Stimulated activated CD8-positive, alpha-beta memory T cell treated with anti-CD3 and anti-CD28 coated beads, Interleukin-12 subunit alpha, Interleukin-12 subunit beta, amount 100 ng/mL, for 24 hours (primary cell): ENCODE measurements at regions not wholly inside any gene's neighbourhood (a gene's known extent, or its start where the extent isn't known, plus 50 kb on each side); places are given as distances from the start of the nearest gene placed in this dataset.

ENCODE experiments used
- DNase-seq: peaks from one replicate; pipeline ENCODE4 v3.0.0-alpha.2; 2020; ENCODE audit errors: extremely low read depth

DNA sequence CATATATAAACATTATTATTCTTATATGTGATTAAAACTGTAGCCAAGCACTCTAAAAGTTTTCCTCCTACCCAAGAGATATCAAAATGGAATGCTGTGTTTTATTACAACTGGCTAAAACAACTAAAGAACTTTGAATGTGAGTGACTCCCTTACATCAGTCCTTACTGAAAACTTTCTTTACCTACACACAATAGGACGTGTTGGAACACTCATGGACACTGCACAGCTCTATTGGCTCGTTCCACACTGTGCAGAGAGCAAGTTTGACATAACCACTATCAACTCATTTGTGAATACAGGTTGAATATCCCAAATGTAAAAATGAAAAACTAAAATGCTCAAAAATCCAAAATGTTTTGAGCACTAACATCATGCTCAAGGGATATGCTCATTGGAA is 650.6 kb downstream of the SLC4A3 start:
- DNase-seq: no peak

- DNase-seq: no peak
Observed at GRCh38 chr2:220279372-220279771, 651.9 kb downstream of the SLC4A3 start.

- DNase-seq: no peak
Observed at GRCh38 chr2:220279840-220280239, 652.4 kb downstream of the SLC4A3 start.

- no peak for DNase-seq
Observed at GRCh38 chr2:220280736-220281135, 653.3 kb downstream of the SLC4A3 start.

DNA sequence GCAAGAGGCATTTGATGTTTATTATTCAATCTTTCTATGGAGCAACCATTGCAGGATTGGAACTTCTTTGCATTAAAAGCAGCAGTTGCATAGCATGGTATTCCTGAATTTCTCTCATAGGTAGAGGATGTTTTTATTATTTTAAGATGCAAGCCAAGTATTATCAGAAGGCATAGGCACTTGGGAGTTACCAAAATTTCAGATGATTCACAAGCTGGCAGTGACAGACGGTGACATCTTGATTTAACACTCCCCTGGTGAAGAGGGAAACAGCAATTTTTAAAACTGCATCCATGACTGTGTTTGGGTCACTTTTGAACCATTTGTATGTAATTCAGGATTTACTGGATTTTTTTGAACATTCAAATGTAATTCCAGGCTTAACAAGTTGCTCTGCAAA is 654.3 kb downstream of the SLC4A3 start:
- DNase-seq: no peak

DNA sequence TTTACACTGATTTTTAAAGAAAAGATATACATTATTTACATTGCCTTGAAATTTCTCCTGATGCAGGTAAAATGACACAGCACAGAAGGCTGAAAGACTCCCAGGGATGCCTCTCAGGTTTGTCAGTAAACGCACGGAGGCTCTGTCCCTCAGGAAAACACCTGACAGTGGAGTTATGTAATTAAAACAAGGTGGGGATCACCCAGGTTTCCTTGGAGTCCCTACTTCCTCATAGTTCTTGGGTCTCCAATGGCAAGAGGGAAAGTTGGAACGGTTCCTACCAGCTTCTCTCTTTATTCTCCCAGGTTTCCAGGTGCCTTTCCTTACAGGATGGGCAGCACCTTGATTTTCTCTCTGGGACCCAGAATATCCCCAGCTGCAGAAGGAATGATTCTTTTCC is 654.8 kb downstream of the SLC4A3 start:
- no peak for DNase-seq

GRCh38 chr2:220293966-220294365 is 666.5 kb downstream of the SLC4A3 start:
- no peak for DNase-seq

DNA sequence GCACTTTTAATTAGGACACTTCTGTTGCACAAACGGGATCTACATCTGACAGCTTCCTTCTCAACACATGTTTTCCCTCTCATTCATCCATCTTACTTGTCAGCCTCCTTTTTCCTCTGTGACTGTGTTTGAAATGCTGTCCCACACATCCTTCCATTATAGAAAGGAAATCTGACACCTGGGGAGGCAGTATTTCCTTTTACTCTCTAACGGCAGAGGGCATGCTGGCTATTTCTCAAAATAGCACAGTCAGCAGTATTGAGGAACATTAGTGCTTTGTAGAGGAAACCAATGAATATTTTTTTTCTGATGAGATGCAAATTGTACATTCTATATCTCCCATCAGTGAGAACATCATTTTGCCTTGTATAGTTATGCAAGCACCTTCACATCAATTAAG is 668.7 kb downstream of the SLC4A3 start:
- DNase-seq: no peak

- no peak for DNase-seq
Observed at GRCh38 chr2:220297093-220297492, 669.7 kb downstream of the SLC4A3 start.

- DNase-seq: no peak
Observed at GRCh38 chr2:220300806-220301205, 673.4 kb downstream of the SLC4A3 start.

DNA sequence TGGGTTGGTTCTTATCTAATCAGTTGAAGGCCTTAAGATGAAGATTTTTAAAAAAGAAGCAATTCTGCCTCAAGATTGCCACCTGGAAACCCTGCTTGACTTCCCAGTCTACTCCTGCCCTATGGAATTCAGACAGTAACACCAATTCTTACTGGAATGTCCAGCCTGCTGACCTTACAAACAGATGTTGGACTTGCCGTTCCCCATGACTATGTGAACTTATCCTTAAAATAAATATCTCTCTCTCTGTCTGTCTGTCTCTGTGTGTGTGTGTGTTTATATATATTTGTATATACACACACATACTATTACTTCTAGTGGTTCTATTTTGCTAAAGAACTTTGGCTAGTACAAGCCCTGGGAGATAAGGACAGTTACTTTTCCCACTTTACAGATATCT is 675.3 kb downstream of the SLC4A3 start:
- no peak for DNase-seq

- no peak for DNase-seq
Observed at GRCh38 chr2:220309215-220309614, 681.8 kb downstream of the SLC4A3 start.

DNA sequence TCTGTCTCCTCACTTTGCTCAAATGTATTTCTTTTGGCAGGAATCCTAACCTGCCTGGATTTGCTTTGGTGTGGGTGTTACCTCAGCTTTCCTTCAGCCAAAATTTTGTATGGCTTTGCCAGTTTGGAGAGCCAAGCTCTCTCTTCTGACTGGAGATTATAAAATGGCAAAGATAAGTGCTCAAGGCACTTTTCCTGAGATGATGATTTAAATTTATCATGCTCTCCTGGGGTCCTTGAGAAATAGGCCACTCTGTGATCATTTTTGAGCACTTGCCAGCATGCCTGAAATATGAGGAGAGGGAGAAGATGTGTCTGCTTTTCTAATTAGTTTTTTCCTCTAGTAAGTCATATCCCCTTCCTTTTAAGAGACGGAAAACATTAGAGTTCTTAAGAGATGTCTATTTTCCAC is 683.0 kb downstream of the SLC4A3 start:
- DNase-seq: no peak

DNA sequence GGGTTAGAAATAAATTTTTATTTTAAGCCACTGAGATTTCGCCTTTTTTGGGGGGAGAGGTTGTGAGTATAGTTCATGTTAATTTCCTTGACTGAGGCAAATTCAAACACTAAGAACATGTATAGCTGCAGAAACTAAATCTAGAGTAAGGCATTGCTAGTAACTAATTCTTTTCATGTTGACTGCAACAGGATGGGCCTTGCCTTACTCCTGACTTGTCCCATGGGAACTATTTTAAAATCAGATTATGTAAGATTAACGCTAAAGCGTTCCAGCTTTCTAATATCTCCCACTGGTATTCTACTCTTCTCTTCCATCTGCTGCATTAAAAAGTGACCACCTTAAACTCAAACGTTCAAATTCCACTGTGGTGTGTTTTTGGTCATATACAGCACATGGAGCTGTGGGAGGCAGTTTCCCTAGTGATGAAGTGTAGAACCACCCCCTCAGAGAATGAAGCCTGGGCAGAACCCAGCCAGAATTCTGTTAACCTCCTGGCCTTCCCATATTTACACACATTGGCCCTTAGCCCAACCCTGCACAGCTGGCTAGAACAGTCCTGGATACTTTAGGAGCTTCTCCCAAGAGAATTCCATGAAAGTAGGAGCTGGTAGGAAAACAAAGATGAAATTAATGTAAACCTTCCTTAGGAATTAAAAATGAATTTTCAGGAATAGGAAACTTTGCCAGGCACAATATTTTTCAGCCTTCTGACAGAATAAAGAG is 687.8 kb downstream of the SLC4A3 start:
- DNase-seq: no peak

DNA sequence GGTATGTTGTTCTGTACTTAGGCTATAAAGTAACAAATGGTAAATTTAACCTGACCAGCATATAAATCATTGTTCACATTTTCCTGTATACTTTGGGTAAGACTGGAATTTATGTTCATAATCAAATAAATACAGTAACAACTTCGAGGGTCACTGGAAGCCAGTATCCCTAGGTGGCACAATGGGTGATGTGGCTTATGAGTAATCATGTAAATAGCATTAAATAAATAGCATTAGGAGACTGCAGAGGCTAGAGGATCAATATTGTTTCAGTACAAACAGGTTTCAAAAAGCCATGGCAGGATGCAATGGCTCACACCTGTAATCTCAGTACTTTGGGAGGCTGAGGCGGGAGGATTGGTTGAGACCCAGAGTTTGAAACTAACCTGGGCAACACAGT is 690.6 kb downstream of the SLC4A3 start:
- DNase-seq: no peak

DNA sequence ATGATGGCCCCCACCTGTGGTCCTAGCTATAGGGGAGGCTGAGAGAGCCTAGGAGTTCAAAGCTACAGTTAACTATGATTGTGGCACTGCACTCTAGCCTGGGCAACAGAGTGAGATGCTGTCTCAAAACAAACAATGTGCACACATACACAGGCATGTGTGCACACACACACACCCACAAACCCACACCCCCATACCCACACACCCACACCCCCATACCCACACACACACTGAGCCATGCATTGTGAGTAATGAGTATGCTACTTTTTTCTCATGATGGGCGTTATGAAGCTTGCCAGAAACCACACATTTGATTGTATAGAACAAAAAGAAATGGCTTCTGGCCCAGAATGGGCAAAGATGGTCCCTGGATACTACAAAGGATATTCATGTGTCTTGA is 691.1 kb downstream of the SLC4A3 start:
- DNase-seq: no peak

DNA sequence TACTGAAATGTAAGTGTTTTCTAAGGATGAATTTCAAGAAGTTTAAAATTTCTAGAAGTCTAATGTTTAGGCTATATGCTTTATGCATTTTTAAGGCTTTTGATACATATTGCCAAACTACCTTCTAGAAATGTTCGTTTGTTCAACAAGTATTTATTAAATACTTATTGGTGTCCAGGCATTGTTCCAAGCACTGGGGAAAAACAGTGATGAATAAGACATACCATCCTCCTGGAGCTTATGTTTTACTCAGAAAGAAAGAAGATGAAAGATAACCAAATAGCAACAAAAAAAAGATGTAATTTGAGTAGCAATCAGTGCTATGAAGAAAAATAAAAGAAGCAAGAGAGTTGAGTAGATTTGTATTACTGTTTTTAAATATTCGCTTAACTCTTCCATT is 692.9 kb downstream of the SLC4A3 start:
- DNase-seq: no peak

GRCh38 chr2:220332886-220333285 is 705.5 kb downstream of the SLC4A3 start:
- no peak for DNase-seq

GRCh38 chr2:220334210-220334609 is 706.8 kb downstream of the SLC4A3 start:
- no peak for DNase-seq

DNA sequence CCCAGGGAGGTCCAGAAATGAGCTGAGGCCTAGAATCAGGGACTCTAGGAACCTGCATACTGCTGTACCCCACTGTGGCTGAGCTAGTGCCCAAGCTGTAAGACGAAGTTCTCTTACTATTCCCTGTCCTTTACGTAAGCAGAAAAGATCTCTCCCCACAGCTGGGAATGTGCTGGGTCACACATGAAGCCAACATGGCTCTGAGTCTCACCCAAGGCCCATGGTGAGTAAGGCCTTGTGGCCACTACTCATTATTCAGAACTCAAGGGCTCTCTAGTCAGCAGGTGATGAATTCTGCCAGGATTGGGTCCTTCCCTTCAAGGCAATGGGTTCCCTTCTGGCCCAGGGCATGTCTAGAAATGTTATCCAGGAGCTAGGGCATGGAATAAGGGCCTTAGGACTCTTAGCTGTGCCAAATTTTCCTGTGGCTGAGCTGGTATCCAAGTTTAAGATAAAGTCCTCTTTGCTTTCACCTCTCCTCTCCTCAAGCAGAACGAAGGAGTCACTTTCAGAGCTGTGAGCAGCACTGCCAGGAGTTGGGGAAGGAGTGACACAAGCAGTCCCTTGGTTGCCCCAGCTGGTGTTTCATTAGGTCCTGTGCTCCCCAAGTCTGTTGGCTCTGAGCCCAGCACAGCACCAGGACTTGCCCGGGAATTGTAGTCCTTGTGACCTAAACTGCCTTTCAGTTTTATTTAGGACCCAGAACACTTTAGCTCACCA is 707.6 kb downstream of the SLC4A3 start:
- DNase-seq: no peak

GRCh38 chr2:220335591-220335915 is 708.1 kb downstream of the SLC4A3 start:
- DNase-seq: no peak

GRCh38 chr2:220336771-220337170 is 709.3 kb downstream of the SLC4A3 start:
- DNase-seq: no peak

- DNase-seq: no peak
Observed at GRCh38 chr2:220337611-220338440, 710.4 kb downstream of the SLC4A3 start.
